IPS-NIHi7 (cell line): ENCODE measurements at regions not wholly inside any gene's neighbourhood (a gene's known extent, or its start where the extent isn't known, plus 50 kb on each side); places are given as distances from the start of the nearest gene placed in this dataset.

Experiments
- DNase-seq: peaks from one replicate; pipeline ENCODE4 v3.0.0; 2012; ENCODE audit warnings: mixed read lengths; ENCODE audit errors: extremely low spot score

DNA sequence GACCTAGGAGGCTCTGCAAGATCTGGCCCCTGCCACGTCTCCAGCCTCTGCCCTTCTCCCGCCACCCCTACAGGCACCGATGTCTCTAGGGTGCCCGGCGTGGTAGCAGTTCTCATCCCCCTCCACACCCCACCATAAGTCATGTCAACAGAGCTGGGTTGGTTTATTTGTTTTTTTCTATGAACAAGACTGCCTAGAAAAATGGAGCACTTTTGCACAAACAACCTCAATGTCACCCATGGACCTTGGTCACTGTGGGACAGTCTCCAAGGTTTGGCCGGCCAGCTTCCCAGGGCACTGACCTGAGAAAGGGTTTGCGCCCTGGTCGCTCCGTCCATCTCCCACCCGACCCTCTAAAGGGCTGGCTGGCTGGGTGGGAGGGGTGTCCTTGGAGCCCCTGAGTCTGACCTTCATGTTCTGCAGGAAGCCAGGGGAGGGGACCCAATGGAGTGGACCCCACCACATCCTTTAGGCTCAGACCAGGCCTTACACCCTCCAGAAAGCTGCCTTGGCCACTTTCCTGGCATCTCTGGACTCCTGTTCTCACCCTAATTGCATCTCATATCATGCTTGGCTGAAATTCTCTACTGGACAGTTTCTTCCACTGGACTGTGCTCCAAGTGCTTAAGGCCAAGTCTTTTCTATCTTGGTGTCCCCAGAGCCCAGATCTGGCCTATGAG lies 104.8 kb upstream of the PTPN1 start:
- no peak for DNase-seq

DNA sequence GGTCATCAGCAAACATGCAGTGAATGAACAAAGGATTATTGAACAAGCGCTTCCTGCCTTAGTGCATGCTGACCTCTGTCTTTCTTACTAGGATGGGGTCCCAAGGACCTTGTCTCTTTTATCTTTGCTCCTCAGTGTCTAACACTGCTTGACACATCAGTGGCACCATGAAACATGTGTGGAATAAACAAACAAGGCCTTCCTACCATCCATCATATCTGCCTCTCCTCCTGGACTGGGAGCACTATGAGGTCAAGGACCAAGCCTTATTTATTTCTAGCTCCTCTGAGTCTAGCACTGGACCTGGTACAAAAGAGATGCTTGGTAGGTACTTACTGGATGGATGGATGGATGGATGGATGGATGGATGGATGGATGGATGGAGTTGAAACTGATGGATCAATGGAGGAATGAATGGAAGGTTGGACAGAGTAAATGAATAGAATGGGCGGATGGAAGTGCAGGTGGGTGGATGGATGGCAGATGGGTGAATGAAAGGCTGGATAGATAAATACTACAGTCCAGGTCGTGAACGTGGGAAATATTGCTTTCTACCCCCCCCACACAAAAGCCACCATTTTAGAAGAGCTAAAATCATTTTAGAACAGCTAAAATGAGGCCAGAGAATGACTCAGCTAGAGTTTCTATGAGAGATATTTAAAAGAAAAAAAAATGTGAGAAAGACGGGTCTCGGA lies 104.1 kb upstream of the PTPN1 start:
- no peak for DNase-seq

DNA sequence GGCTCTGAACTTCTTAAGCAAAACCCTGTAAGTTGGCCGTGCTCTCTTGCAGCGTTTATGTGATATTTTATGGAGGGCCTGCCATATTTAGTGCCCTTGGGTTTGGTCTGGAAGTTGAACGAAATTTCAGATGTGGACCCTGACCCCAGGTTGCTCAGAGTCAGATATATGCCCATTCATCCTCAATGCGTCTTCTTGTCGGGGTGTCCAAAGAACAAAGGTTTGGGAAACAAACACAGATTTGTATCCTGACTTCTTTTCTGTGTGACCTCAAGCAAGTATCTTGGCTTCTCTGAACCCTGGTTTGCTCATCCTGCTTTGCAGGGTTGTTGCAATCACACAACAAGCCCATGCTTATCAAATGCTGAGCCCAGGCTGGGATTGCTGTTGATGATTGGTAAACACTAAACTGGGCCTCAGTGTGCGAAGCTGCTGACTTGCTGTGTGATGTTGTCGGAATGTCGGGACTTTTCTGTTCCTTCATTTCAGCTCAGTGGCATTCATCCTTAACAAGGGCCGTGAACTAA lies 103.5 kb upstream of the PTPN1 start:
- no peak for DNase-seq

DNA sequence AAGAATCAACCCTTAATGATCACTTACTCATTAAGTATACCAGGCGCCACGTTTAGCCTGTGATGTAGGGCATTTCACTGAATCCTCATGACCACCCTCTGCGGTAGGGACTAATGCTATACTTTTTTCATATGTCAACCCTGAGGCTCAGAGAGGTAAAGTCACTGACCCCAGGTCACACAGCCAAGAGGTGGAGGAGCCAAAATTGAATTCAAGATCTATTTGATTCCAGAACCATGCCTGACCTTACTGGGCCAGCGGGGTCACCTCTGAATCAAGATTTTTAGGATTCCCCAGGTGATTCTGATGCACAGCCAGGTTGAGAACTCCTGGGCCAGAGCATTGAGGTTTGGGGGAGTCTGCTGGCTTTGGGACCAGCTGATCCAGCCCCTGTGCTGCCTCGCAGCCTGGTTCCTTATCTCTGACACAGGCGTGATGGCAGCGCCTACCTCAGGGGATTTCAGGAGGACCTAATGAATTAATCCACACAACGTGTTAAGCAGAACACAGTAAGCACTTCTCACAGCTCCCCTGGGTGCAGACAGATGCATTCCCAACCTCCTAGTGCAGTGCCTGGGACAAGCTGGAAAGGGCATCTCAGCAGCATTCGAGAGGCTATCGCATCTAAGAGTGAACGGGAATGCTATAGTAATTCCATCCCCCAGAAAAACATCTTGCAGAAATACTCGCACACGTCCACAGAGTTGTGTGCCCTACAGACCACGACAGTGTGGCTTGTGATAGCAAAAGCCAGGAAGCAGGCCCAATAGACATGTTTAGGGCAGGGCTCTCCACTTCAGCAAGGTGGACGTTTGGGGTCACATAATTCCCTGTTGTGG lies 101.4 kb upstream of the PTPN1 start:
- no peak for DNase-seq

DNA sequence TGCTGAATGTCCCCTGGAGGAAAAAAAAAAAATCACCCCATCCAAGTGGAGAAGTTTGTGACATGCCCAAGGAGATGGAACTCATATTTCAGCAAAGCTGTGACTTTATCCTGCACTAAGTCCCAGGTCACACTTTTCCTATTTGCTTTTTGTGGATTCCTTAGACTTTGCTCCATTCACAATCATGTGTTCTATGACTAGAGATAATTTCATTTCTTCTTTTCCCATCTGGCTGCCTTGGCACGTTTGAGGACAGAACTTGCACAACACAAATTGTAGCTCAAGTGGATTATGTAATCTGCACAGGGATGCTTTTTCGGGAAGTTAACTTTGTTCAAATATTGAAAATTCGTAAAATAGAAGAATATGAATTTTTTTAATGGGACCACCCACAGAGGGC lies 100.7 kb upstream of the PTPN1 start:
- no peak for DNase-seq

DNA sequence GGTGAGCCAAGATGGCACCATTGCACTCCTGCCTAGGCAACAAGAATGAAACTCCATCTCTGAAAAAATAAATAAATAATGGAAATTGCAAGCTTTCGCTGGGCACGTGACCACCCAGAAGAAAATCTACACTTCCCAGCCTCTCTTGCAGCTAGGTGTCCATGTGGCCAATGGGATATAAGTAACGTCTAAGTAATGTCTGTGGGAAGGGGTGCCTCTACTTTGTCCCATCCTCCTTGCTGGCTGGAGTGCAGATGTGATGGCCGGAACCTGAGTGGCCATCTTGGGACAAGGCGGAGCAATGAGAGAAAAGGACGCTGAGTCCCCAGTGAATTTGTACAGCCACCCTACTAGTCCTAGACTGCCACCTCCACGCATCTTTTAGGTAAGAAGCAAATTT lies 99.8 kb upstream of the PTPN1 start:
- DNase-seq: no peak

DNA sequence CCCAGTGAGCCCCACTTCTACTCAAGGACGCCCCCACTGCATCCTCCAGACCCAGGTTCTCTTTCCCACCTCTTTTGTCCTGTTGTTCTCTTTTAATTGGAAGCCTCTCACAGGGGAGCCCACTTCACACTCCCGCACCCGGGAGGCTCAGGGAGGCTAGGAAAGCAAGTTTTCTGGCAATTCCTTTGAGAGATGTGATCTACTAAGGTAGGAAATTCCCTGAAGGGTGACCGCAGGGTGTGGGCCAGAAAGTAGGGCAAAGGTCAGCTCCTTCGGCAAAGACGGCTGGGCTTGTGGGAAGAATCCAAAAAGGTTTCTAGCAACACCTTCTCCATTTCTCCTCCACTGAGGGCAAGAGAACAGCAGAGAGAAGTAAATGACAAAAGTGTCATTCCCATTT lies 98.1 kb upstream of the PTPN1 start:
- DNase-seq: no peak

DNA sequence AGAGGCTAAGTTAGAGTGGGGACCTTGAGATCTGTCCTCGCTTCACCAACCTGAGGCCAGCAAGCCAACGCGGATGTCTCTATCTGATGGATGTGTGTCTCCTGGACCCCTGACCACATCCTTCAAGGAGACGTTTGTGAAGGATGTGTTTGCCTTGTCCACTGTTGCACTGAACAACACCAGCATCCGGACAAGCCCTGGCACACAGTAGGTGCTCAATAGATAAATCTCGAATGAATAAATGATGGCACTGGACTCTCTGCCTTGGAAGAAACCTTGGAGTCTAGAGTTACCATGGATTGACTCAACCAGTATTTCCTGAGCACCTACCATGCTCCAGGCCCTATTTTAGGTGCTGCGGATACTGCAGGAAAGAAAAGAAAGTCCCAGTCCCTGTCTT lies 97.7 kb upstream of the PTPN1 start:
- DNase-seq: no peak

DNA sequence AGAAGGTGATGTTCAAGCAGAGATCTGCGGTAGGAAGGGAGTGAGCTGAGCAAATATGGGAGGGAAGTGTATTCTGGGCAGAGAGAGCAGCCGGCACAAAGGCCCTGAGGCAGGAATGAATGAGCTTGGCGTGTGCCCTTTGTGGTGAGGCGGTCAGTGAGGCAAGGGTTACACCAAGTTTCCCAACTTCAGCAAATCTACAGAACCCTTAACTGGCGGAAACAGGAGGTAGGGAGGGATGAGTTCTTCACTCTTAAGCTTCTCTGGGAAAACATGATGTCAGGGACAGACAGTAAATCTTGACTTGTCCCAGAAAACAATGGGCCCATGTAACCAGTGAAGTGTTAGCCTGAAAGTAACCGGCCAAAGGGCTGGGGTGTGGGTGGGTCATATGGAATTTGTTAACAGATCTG lies 97.1 kb upstream of the PTPN1 start:
- DNase-seq: no peak

DNA sequence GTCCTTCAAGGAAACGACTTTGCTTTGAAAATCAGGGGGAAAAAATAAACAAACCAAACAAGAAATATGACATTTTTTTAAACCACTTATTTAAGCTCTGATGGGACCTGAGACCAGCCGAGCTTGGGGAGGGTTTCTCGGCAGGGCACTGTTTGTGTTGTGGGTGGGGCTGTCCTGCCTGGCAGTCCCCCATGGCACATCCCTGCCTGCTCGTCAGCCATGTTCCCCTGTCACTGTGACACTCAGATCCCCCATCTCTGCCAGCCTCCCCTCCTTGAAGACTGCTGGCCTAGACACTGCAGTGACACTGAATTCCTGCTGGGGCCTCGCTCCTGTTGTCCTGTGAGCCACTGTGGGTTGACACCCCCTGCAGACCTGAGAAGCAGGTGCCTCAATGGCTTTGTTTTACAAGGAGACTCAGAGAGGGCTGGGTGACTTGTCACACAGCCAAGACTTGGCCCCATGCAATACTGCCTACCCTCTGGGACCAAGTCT lies 95.1 kb upstream of the PTPN1 start:
- no peak for DNase-seq

DNA sequence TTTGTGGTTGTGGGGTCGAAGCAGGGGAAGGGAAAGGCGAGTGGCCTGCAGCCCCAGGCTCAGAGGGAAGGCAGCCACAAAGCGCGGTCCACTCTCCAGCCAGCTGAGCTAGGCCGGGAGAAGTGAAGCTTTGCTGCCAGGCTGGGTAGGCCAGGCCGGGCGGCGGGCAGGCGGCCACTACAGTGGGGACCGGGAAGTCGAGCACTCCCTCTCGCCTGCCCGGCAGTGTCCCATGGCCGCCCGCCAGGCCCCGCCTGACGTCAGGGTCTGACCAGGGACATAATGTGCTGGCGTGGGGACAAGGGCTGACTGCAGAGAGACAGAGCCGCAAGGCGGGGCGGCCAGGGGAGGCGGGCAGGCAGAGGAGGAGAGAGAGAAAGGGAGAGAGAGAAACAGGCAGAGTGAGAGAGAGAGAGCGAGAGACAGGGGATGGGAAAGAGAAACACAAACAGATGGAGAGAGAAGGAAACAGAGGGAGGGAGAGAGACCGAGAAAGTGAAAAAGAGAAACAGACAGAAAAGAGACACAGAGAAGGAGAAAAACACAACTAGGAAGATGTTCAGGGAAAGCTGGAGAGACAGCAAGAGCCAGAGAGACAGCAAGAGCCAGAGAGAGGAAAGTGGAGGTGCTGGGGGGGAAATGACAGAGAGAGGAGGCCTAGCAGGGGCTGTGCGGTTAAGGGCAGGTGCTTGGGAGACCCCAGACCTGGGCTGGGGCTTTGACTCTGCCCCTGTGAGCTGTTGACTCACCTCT lies 94.5 kb upstream of the PTPN1 start:
- DNase-seq: no peak

DNA sequence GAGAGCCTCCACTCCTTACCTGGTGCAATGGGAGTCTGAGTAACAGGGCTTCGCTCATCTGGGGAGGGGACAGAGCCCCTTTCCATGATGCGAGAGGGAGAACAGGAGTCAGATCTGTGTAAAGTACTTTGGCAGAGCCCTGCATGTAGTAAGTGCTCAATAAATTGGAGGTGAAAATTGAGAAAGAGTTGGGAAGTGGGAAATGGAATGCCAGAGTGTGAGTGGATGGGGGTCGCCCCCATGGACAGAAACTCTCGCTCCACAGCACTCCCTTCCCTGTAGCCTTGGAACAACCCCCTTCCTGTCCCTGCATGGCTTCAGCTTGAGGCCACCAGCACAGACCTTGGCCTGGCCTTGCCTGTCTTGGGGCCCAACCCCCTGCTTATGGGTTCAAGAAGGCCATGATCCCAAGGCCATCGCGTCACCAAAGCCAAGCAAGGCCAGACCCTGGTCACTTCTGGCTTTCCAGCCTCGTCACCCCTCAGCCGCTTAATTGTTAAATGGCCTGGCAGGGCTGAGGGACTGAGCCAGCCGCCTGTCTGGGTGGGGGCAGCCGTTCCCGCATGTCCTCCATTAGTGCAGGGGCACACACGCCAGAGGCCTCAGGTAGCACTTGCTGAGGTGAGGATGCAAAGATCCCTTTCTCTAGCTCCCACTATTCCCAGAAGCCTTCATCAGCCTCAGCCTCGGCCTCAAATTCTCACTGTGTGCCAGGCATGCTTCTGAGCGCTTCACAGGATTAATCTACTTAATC lies 93.7 kb upstream of the PTPN1 start:
- no peak for DNase-seq

DNA sequence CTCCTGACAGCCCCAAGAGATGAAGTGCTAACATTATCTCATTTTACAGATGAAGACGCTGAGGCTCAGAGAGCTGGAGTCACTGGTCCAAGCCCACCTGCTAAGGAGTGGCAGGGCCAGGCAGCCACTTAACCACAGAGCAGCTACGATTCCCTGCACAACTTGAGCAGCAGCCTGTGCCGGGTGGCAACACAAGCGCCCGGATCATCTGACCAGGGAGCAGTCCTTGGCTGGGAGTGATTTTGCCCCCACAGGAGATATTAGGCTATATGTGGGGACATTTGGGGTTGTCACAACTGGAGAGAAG lies 93.2 kb upstream of the PTPN1 start:
- no peak for DNase-seq

DNA sequence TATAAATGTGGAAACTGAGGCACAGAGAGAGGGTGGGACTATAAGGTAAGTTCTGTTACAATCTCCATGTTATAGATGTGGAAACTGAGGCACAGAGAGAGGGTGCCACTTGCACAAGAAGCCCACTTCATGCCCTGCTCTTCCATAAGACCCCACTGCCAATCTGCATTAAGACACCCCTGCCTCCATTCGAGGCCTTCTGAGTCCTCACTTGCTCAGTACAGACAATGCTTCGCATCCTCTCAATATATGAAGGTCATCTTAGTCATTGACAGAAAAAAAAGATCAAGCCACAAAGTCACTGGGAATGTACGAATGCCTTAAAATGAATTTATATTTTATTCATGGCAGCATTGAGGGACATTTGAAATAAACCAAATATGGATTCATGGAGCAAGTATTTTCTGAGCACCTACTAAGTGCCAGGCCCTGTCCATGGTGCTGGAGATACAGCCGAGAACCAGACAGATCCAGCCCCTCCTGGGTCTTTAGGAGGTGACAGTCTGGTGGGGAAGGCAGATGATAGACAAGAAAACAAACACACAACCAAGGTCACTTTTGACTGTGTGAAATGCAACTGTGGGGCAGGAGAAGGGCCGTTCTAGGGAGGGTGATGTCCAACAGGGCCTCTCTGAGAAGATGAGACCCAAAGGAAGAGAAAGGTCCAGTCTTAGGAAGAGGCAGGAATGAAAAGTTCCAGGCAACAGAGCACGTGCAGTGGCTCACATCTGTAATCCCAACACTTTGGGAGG lies 92.5 kb upstream of the PTPN1 start:
- DNase-seq: no peak

DNA sequence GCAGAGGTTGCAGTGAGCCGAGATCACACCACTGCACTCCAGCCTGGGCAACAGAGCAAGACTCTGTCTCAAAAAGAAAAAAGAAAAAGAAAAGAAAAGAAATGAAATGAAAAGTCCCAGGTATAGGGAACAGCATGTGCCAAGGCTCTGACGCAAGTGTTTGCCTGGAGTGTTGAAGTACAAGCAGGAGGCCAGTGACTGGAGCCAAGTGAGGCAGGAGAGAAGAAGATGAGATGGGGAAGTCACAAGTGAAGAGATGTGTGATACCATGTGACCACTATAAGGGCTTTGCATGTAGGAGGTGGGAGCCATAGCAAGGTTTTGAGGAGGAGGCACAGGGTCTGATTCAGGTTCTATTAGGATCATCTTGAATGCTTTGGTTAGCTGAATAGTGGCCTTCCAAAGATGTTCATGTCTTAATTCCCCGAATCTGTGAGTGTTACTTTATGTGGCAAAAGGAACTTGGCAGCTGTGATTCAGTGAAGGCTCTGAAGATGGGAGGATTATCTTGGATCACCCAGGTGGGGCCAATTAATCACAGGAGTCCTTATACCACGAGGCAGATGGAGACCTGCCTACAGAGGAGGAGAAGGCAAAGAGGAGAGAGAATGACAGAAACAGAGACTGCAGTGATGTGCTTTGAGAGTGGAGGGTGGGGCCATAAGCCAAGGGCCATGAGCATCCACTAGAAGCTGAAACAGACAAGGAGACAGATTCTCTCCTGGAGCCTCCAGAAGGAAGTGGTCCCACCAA lies 91.1 kb upstream of the PTPN1 start:
- DNase-seq: no peak

DNA sequence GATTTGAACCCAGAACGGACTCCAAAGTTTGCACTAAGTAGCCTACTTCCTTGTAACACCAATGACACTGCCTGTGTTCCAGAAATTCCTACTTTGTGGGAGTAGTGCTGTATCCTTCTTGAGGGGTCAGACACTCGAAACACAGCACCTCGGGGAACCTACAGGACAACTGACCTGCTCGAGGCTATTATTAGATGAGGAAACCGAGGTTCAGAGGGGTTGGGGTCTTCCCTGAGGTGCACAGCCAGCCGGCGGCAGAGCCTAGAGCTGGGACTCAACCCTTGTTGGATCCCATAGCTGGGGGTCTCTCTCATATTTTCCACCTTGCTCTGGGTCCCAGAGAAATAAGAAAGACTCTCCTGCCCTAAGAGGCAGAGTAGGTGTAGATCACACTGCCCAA lies 89.8 kb upstream of the PTPN1 start:
- no peak for DNase-seq

DNA sequence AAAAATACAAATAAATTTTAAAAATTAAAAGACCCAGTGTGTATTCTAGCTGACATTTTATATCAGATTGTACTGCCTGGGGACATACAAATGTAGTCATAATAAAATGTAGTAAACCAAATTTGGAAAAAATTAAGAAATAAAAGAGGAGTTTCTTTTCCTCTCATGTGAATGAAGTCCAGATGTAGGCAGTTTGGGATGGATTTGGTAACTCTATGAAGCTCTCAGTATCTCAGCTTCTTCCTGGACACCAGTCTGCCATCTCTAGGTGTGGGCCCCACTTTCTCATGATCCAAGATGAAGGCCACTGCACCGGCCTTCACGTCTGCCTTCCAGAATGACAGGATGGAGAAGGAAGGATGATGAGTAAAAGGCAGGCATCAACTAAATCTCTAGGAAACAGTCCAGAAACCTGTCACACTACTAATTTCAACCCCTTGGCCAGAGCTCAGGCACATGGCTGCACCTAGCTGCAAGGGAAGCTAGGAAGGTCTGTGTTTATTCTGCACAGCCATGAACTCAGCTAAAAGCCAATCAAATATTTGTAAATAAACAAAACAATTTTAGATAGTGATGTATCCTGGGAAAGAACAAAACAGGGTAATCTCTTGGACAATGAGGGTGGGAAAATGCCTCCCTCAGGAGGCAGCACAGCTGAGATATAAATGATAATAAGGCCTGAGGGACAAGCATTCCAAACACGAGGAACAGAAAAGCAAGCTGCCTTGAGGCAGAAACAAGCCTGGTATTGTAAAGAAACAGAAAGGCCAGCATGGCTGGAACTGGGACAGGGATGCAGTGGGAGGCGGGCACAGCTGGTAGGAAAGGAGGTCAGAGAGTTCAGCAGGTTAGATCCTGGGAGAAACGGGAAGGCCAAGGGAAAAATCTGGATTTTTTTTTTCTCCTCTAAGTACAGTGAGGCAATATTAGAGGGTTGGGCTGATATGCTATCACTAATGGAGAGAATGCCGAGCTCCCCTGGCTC lies 88.5 kb upstream of the PTPN1 start:
- no peak for DNase-seq

DNA sequence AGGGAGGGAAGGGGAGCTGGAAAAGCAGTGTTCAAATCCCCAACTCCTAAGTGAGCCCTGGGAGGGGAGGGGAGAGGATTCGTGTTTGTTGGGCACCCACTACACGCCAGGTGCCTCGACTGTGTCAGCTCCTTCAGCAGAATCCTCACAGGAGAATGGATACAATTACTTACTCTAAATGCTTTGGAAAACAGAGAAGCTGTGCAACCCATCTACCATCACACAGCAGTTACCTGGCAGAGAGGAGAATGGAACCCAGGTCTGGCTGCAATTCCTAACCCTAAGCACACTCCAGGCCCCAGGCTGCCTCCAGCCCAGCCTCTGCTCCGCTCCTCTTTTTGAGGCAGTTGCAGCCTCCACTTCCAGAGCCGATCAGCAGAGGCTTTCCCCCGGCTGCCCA lies 86.4 kb upstream of the PTPN1 start:
- no peak for DNase-seq
